ENCODE measurements at regions not wholly inside any gene's neighbourhood (a gene's known extent, or its start where the extent isn't known, plus 50 kb on each side); places are given as distances from the start of the nearest gene placed in this dataset.

- FAIRE-seq: no peak
These were observed 112.8 kb upstream of the GPR149 start for GRCh38 chr3:154542837-154543236.

- FAIRE-seq: no peak
These were observed 111.1 kb upstream of the GPR149 start for GRCh38 chr3:154540950-154541604.

- FAIRE-seq: no peak
These were observed 108.8 kb upstream of the GPR149 start for GRCh38 chr3:154538566-154539360.

GRCh38 chr3:154536751-154537150, 106.8 kb upstream of the GPR149 start:
- FAIRE-seq: no peak

GRCh38 chr3:154522036-154522602, 92.1 kb upstream of the GPR149 start:
- no peak for FAIRE-seq

- no peak for FAIRE-seq
These were observed 87.4 kb upstream of the GPR149 start for GRCh38 chr3:154517404-154517803.

GRCh38 chr3:154515921-154516320, 85.9 kb upstream of the GPR149 start:
- FAIRE-seq: no peak

- no peak for FAIRE-seq
These were observed 80.8 kb upstream of the GPR149 start for GRCh38 chr3:154510780-154511179.

GRCh38 chr3:154507727-154508126, 77.7 kb upstream of the GPR149 start:
- FAIRE-seq: no peak

- no peak for FAIRE-seq
These were observed 67.0 kb upstream of the GPR149 start for GRCh38 chr3:154496978-154497377.

GRCh38 chr3:154496540-154496939, 66.5 kb upstream of the GPR149 start:
- FAIRE-seq: no peak

- FAIRE-seq: no peak
These were observed 57.0 kb upstream of the GPR149 start for GRCh38 chr3:154486949-154487348.

- FAIRE-seq: no peak
These were observed 52.5 kb upstream of the GPR149 start for GRCh38 chr3:154482507-154482906.

- FAIRE-seq: no peak
These were observed 50.0 kb upstream of the GPR149 start for GRCh38 chr3:154480033-154480432.

All from colon (tissue), 2 donors.